ENCODE measurements at regions not wholly inside any gene's neighbourhood (a gene's known extent, or its start where the extent isn't known, plus 50 kb on each side); places are given as distances from the start of the nearest gene placed in this dataset.

GRCh38 chr11:119934267-119934666, 203.6 kb downstream of the TRIM29 start:
- CTCF ChIA-PET = no interaction called here
- no peak overlapping the region for H3K4me3 Mint-ChIP-seq
- intact Hi-C loops (cut with micrococcal nuclease) = no loop called here

GRCh38 chr11:119933584-119933983, 204.3 kb downstream of the TRIM29 start:
- no peak overlapping the region for H3K4me3 Mint-ChIP-seq
- H3K27me3 Mint-ChIP-seq (ENCODE audit: low read depth) = peaks cover 14% of the 10 kb centered on the region
- DNase-seq = no peak
- CTCF ChIA-PET = no interaction called here
- no peaks in the 10 kb centered on the region for H3K4me1 Mint-ChIP-seq (ENCODE audit: low read depth)
- H3K9me3 Mint-ChIP-seq = no peaks in the 10 kb centered on the region
- no peaks in the 10 kb centered on the region for H3K36me3 Mint-ChIP-seq (ENCODE audit: low read depth)
- H3K27ac Mint-ChIP-seq = no peak overlapping the region
- intact Hi-C loops (cut with micrococcal nuclease) = no loop called here

More at GRCh38 chr11:119934267-119934666, 203.6 kb downstream of the TRIM29 start:
- H3K9me3 Mint-ChIP-seq = no peaks in the 10 kb centered on the region
- no peak overlapping the region for H3K27ac Mint-ChIP-seq
- no peak for DNase-seq
- no peaks in the 10 kb centered on the region for H3K36me3 Mint-ChIP-seq (ENCODE audit: low read depth)
- no peaks in the 10 kb centered on the region for H3K4me1 Mint-ChIP-seq (ENCODE audit: low read depth)
- H3K27me3 Mint-ChIP-seq (ENCODE audit: low read depth) = peaks cover 14% of the 10 kb centered on the region

- no peaks in the 10 kb centered on the region for H3K4me1 Mint-ChIP-seq (ENCODE audit: low read depth)
- intact Hi-C loops (cut with micrococcal nuclease) = no loop called here
Measured at GRCh38 chr11:119932828-119933562, 204.0 kb upstream of the NECTIN1 start.

GRCh38 chr11:119928047-119928446, 199.0 kb upstream of the NECTIN1 start:
- H3K36me3 Mint-ChIP-seq (ENCODE audit: low read depth) = no peaks in the 10 kb centered on the region
- no peaks in the 10 kb centered on the region for H3K9me3 Mint-ChIP-seq
- H3K27ac Mint-ChIP-seq = no peak overlapping the region
- no peak overlapping the region for H3K4me3 Mint-ChIP-seq
- no peak for DNase-seq
- CTCF ChIA-PET = no interaction called here
- peaks cover 11% of the 10 kb centered on the region for H3K27me3 Mint-ChIP-seq (ENCODE audit: low read depth)
- intact Hi-C loops (cut with micrococcal nuclease) = no loop called here
- no peaks in the 10 kb centered on the region for H3K4me1 Mint-ChIP-seq (ENCODE audit: low read depth)

More at GRCh38 chr11:119932828-119933562, 204.0 kb upstream of the NECTIN1 start:
- H3K9me3 Mint-ChIP-seq = no peaks in the 10 kb centered on the region
- no peaks in the 10 kb centered on the region for H3K36me3 Mint-ChIP-seq (ENCODE audit: low read depth)
- H3K27ac Mint-ChIP-seq = no peak overlapping the region
- CTCF ChIA-PET = no interaction called here
- H3K4me3 Mint-ChIP-seq = no peak overlapping the region
- no peak for DNase-seq
- peaks cover 14% of the 10 kb centered on the region for H3K27me3 Mint-ChIP-seq (ENCODE audit: low read depth)

GRCh38 chr11:119924017-119924416, 195.0 kb upstream of the NECTIN1 start:
- Mint-ChIP-seq H3K36me3 (ENCODE audit: low read depth) (no peaks in the 10 kb centered on the region), H3K4me3 (no peak overlapping the region), H3K27me3 (ENCODE audit: low read depth) (peaks cover 14% of the 10 kb centered on the region), H3K9me3 (no peaks in the 10 kb centered on the region), H3K4me1 (ENCODE audit: low read depth) (no peaks in the 10 kb centered on the region), H3K27ac (no peak overlapping the region)
- intact Hi-C loops (cut with micrococcal nuclease) = no loop called here
- CTCF ChIA-PET = no interaction called here
- DNase-seq = no peak

GRCh38 chr11:119921571-119921970, 192.6 kb upstream of the NECTIN1 start:
- CTCF ChIA-PET = no interaction called here
- no peaks in the 10 kb centered on the region for H3K4me1 Mint-ChIP-seq (ENCODE audit: low read depth)
- intact Hi-C loops (cut with micrococcal nuclease) = no loop called here

GRCh38 chr11:119920666-119921387, 191.8 kb upstream of the NECTIN1 start:
- no peaks in the 10 kb centered on the region for H3K4me1 Mint-ChIP-seq (ENCODE audit: low read depth)
- CTCF ChIA-PET = no interaction called here
- DNase-seq = no peak
- H3K36me3 Mint-ChIP-seq (ENCODE audit: low read depth) = no peaks in the 10 kb centered on the region
- no peaks in the 10 kb centered on the region for H3K9me3 Mint-ChIP-seq
- no peak overlapping the region for H3K4me3 Mint-ChIP-seq
- H3K27ac Mint-ChIP-seq = no peak overlapping the region
- intact Hi-C loops (cut with micrococcal nuclease) = no loop called here
- peaks cover 14% of the 10 kb centered on the region for H3K27me3 Mint-ChIP-seq (ENCODE audit: low read depth)

More at GRCh38 chr11:119921571-119921970, 192.6 kb upstream of the NECTIN1 start:
- Mint-ChIP-seq H3K27me3 (ENCODE audit: low read depth) (peaks cover 14% of the 10 kb centered on the region), H3K27ac (no peak overlapping the region), H3K36me3 (ENCODE audit: low read depth) (no peaks in the 10 kb centered on the region), H3K4me3 (no peak overlapping the region), H3K9me3 (no peaks in the 10 kb centered on the region)
- DNase-seq = no peak

GRCh38 chr11:119919656-119920055, 190.7 kb upstream of the NECTIN1 start:
- no peaks in the 10 kb centered on the region for H3K36me3 Mint-ChIP-seq (ENCODE audit: low read depth)
- H3K9me3 Mint-ChIP-seq = peaks cover 3% of the 10 kb centered on the region
- CTCF ChIA-PET = no interaction called here
- peaks cover 8% of the 10 kb centered on the region for H3K27me3 Mint-ChIP-seq (ENCODE audit: low read depth)
- no peaks in the 10 kb centered on the region for H3K4me1 Mint-ChIP-seq (ENCODE audit: low read depth)
- no peak overlapping the region for H3K27ac Mint-ChIP-seq
- DNase-seq = no peak
- intact Hi-C loops (cut with micrococcal nuclease) = no loop called here
- H3K4me3 Mint-ChIP-seq = no peak overlapping the region

GRCh38 chr11:119918347-119918746, 189.3 kb upstream of the NECTIN1 start:
- H3K36me3 Mint-ChIP-seq (ENCODE audit: low read depth) = no peaks in the 10 kb centered on the region
- intact Hi-C loops (cut with micrococcal nuclease) = no loop called here
- peaks cover 8% of the 10 kb centered on the region for H3K27me3 Mint-ChIP-seq (ENCODE audit: low read depth)
- no peak overlapping the region for H3K27ac Mint-ChIP-seq
- peaks cover 3% of the 10 kb centered on the region for H3K9me3 Mint-ChIP-seq
- DNase-seq = no peak
- H3K4me1 Mint-ChIP-seq (ENCODE audit: low read depth) = no peaks in the 10 kb centered on the region
- CTCF ChIA-PET = interaction anchor here (0.5 kb wide), 1 partner anchor 34 kb away, joined by 4 read pairs; no protein-coding TSS in a partner anchor
- no peak overlapping the region for H3K4me3 Mint-ChIP-seq

GRCh38 chr11:119916568-119916967, 187.6 kb upstream of the NECTIN1 start:
- H3K4me1 Mint-ChIP-seq (ENCODE audit: low read depth) = no peaks in the 10 kb centered on the region
- no peaks in the 10 kb centered on the region for H3K36me3 Mint-ChIP-seq (ENCODE audit: low read depth)
- DNase-seq = no peak
- H3K9me3 Mint-ChIP-seq = peaks cover 3% of the 10 kb centered on the region
- no peak overlapping the region for H3K4me3 Mint-ChIP-seq
- peaks cover 2% of the 10 kb centered on the region for H3K27me3 Mint-ChIP-seq (ENCODE audit: low read depth)
- CTCF ChIA-PET = no interaction called here
- no peak overlapping the region for H3K27ac Mint-ChIP-seq
- intact Hi-C loops (cut with micrococcal nuclease) = no loop called here

- peaks cover 3% of the 10 kb centered on the region for H3K9me3 Mint-ChIP-seq
- no peaks in the 10 kb centered on the region for H3K36me3 Mint-ChIP-seq (ENCODE audit: low read depth)
- CTCF ChIA-PET = no interaction called here
- DNase-seq = no peak
- H3K27me3 Mint-ChIP-seq (ENCODE audit: low read depth) = peaks cover 5% of the 10 kb centered on the region
- no peak overlapping the region for H3K4me3 Mint-ChIP-seq
- H3K4me1 Mint-ChIP-seq (ENCODE audit: low read depth) = no peaks in the 10 kb centered on the region
- no peak overlapping the region for H3K27ac Mint-ChIP-seq
- intact Hi-C loops (cut with micrococcal nuclease) = no loop called here
Measured at GRCh38 chr11:119912229-119912628, 183.2 kb upstream of the NECTIN1 start.

GRCh38 chr11:119910650-119911049, 181.7 kb upstream of the NECTIN1 start:
- Mint-ChIP-seq H3K4me1 (ENCODE audit: low read depth) (no peaks in the 10 kb centered on the region), H3K9me3 (peaks cover 3% of the 10 kb centered on the region), H3K27me3 (ENCODE audit: low read depth) (peaks cover 5% of the 10 kb centered on the region), H3K4me3 (no peak overlapping the region), H3K36me3 (ENCODE audit: low read depth) (no peaks in the 10 kb centered on the region), H3K27ac (no peak overlapping the region)
- intact Hi-C loops (cut with micrococcal nuclease) = no loop called here
- DNase-seq = no peak
- CTCF ChIA-PET = no interaction called here

GRCh38 chr11:119910051-119910450, 181.1 kb upstream of the NECTIN1 start:
- peaks cover 5% of the 10 kb centered on the region for H3K27me3 Mint-ChIP-seq (ENCODE audit: low read depth)
- intact Hi-C loops (cut with micrococcal nuclease) = no loop called here
- no peaks in the 10 kb centered on the region for H3K36me3 Mint-ChIP-seq (ENCODE audit: low read depth)
- H3K27ac Mint-ChIP-seq = no peak overlapping the region
- peaks cover under 1% of the 10 kb centered on the region for H3K9me3 Mint-ChIP-seq
- no peak for DNase-seq
- no peaks in the 10 kb centered on the region for H3K4me1 Mint-ChIP-seq (ENCODE audit: low read depth)
- no peak overlapping the region for H3K4me3 Mint-ChIP-seq
- CTCF ChIA-PET = no interaction called here
